ENCODE measurements at regions not wholly inside any gene's neighbourhood (a gene's known extent, or its start where the extent isn't known, plus 50 kb on each side); places are given as distances from the start of the nearest gene placed in this dataset.
"Not testable (repeated sequence)": the region's sequence is repeated elsewhere in the genome, so short reads cannot be mapped to it uniquely, and the experiment has no call there.

GRCh38 chr14:22105006-22105623 lies 431.5 kb upstream of the OR4E1 start:
- no peak for DNase-seq (ENCODE audit: low read depth in 2 of 2)

GRCh38 chr14:22100764-22101120 lies 427.1 kb upstream of the OR4E1 start:
- DNase-seq (ENCODE audit: low read depth in 2 of 2), result not testable (repeated sequence)

GRCh38 chr14:22099942-22100763 lies 426.5 kb upstream of the OR4E1 start:
- DNase-seq (ENCODE audit: low read depth in 2 of 2), result peak in 1 of 2 experiments; percentile 0

- no peak for DNase-seq (ENCODE audit: low read depth in 2 of 2)
Measured at GRCh38 chr14:22098435-22098834, 424.8 kb upstream of the OR4E1 start.

GRCh38 chr14:22097586-22098292 lies 424.1 kb upstream of the OR4E1 start:
- no peak for DNase-seq (ENCODE audit: low read depth in 2 of 2)

DNA sequence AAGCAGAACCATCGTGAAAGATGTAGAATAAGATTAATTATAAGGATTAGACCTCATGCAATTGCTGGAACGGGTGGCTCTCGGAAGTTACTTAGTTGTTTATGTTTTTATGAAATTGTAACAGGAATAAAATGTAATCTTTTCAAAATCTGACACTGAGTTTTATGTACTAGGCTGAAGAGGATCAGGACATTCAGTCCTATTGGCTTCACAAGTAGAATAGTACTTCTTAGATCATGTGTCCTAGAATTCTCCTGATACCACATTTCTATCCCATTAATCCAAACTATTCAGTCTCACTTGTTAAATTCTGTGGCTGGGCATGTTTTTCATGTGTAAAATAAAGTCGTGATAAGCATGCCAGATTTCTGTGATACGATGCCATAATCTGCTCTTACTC lies 423.5 kb upstream of the OR4E1 start:
- DNase-seq (ENCODE audit: low read depth in 2 of 2), result no peak

DNA sequence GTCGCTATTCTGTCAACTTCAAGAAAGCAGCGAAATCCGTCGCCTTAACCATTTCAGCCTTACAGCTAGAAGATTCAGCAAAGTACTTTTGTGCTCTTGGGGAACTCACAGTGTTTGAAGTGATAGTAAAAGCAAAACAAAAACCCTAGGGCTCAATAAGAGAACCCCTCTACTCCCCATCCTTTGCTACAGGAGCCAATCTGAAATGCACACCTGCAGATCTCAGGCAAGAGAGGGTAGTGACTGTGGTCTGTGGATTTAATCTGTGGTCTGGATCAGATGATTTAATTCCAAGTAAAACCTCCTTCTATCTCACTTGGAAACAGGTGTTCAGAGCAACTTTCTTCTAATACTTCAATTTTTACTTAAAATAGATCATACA lies 422.9 kb upstream of the OR4E1 start:
- no peak for DNase-seq (ENCODE audit: low read depth in 2 of 2)

GRCh38 chr14:22095860-22096513 lies 422.4 kb upstream of the OR4E1 start:
- DNase-seq (ENCODE audit: low read depth in 2 of 2), result no peak

GRCh38 chr14:22089940-22090339 lies 416.3 kb upstream of the OR4E1 start:
- DNase-seq (ENCODE audit: low read depth in 2 of 2), result no peak

- DNase-seq (ENCODE audit: low read depth in 2 of 2), result no peak
Measured at GRCh38 chr14:22088614-22089342, 415.2 kb upstream of the OR4E1 start.

DNA sequence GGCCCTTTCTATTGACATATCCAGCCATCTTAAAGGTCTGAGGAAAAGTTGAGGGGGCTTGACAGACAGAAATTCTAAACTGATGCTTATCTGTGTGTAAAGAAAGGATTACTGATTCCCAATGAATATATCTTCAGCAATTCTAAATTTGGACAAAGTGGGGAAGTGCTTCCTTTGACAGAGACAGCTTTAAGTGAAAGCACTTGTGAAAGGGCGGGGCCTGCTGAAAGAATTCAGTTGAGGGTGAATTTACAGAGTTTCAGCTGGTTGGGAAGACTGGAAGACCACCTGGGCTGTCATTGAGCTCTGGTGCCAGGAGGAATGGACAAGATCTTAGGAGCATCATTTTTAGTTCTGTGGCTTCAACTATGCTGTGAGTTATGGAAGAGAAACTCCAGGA lies 412.5 kb upstream of the OR4E1 start:
- no peak for DNase-seq (ENCODE audit: low read depth in 2 of 2)

- peak in 1 of 2 experiments; percentile 6 for DNase-seq (ENCODE audit: low read depth in 2 of 2)
Measured at GRCh38 chr14:22084393-22085281, 411.0 kb upstream of the OR4E1 start.

GRCh38 chr14:22081337-22081736 lies 407.7 kb upstream of the OR4E1 start:
- DNase-seq (ENCODE audit: low read depth in 2 of 2), result no peak

DNA sequence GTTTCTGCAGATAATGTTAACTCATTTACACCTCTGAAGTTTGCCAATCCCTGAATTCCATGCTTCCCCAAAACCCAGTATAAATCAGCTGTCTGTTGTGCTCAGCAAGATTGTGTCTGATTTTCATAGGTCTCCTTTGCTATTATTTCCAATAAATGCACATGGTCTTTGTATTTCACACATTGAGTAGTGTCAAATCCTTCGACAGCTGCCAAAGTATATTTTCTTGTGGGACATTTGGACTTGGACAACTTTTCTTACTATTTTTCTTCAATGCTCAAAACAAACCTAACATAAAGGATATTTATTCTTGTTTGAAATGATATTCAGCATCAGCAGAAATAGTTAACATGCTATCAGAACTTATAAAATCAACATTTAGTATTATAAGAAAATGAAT lies 406.1 kb upstream of the OR4E1 start:
- no peak for DNase-seq (ENCODE audit: low read depth in 2 of 2)

DNA sequence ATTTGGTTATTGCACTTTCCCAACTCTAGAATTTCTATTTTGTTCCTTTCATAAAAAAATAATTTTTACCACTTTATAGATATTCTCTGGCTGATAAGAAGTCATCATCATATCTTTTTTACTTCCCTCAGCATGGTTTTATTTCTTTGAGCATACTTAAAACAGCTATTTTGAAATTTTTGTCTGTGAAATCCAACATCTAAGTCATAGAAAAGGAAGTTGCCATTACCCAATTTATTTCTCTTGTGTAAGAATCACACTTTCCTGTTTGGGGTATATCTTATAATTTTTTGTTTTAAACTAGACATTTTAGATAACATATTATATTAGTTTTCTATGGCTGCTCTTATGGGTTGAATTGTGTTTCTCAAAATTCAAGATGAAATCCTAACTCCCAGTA lies 400.2 kb upstream of the OR4E1 start:
- no peak for DNase-seq (ENCODE audit: low read depth in 2 of 2)

DNA sequence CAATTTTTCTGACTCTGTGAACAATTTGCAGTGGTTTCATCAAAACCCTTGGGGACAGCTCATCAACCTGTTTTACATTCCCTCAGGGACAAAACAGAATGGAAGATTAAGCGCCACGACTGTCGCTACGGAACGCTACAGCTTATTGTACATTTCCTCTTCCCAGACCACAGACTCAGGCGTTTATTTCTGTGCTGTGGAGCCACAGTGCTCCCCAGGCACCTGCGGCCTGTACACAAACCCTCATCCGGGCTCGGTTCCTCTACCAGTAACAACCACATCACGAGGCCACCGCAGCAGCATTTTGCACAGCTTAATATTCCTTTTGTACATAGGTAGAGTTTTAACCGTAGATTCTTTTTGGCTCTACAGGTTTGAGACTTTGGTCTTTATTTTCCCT lies 397.4 kb upstream of the OR4E1 start:
- no peak for DNase-seq (ENCODE audit: low read depth in 2 of 2)

DNA sequence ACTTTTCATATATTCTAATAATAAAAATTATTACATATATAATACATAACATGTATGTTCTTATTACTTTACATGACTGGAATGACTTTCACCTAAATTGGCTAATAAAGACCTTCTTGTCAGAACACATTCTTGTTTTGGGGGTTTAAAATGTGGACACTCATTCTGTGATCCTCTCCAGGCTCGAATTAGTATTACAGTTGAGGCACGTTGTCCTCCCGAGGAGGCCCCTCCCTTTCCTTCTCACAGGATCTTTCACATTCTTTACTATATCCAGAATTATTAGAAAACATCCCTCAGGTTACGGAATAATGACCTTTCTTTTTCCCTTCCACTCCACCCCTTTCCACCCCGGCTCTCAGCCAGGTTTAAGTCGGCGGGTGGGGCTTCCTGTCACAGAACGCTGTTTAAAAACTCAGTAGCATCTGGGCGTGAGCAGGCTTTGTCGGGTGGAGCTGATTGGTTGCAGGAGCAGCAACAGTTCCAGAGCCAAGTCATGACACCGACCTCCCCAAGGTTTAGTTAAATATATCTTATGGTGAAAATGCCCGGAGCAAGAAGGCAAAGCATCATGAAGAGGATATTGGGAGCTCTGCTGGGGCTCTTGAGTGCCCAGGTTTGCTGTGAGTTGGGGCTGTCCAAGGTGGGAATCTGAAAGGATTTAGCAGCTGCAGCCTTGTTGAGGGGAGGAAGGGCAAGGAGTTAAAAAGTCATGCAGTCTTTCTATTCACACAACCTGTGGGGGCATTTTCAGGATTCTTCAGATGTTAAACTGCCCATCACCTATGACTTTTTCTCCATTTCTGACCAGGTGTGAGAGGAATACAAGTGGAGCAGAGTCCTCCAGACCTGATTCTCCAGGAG lies 396.7 kb upstream of the OR4E1 start:
- DNase-seq (ENCODE audit: low read depth in 2 of 2), result no peak

GRCh38 chr14:22065347-22065746 lies 391.7 kb upstream of the OR4E1 start:
- no peak for DNase-seq (ENCODE audit: low read depth in 2 of 2)

DNA sequence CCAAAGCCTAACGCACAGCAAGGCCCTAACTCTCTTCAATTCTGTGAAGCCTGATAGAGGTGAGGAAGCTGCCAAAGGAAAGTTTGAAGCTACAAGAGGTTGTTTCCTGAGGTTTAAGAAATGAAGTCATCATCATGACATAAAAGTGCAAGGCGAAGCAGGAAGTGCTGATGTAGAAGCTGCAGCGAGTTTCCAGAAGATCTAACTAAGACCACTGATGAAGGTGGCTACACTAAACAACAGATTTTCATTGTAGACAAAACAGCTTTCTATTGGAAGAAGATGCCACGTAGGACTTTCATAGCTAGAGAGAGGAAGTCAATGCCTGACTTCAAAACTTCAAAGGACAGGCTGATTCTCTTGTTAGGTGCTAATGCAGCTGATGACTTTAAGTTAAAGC lies 385.6 kb upstream of the OR4E1 start:
- DNase-seq (ENCODE audit: low read depth in 2 of 2), result no peak

- DNase-seq (ENCODE audit: low read depth in 2 of 2), result no peak
Measured at GRCh38 chr14:22052795-22053194, 379.2 kb upstream of the OR4E1 start.
